Type B pancreatic cell (in vitro differentiated cells): ENCODE measurements at regions not wholly inside any gene's neighbourhood (a gene's known extent, or its start where the extent isn't known, plus 50 kb on each side); places are given as distances from the start of the nearest gene placed in this dataset.

Source experiments
- DNase-seq: peaks from one replicate; pipeline ENCODE4 v3.0.0; 2021; ENCODE audit warnings: mixed read lengths; ENCODE audit not compliant: unreplicated experiment; ENCODE audit errors: extremely low spot score
- H3K27ac Mint-ChIP-seq: 2 replicates; pipeline ENCODE4 v1.8.0; 2021; ENCODE audit warnings: mild to moderate bottlenecking, mixed read lengths
- H3K27me3 Mint-ChIP-seq: 2 replicates; pipeline ENCODE4 v1.8.0; 2021; ENCODE audit warnings: mixed read lengths
- H3K36me3 Mint-ChIP-seq: 2 replicates; pipeline ENCODE4 v1.8.0; 2021; ENCODE audit warnings: mixed read lengths
- H3K4me1 Mint-ChIP-seq: one replicate; pipeline ENCODE4 v1.8.0; 2021; ENCODE audit warnings: mixed read lengths; ENCODE audit not compliant: unreplicated experiment
- H3K4me3 Mint-ChIP-seq: 2 replicates; pipeline ENCODE4 v1.8.0; 2021; ENCODE audit warnings: mild to moderate bottlenecking, mixed read lengths
- H3K9me3 Mint-ChIP-seq: 2 replicates; pipeline ENCODE4 v1.8.0; 2021; ENCODE audit warnings: mixed read lengths
- CTCF ChIP-seq: fragments of 200-600 bp; sonication (generic); conservative IDR thresholded peaks from 2 replicates; pipeline ENCODE4 v1.5.0; 2021; ENCODE audit warnings: antibody characterized with exemption, mild to moderate bottlenecking

GRCh38 chr2:226622484-226622883 lies 177.1 kb downstream of the IRS1 start:
- H3K27me3 Mint-ChIP-seq = peaks cover 11% of the 10 kb centered on the region
- no peak overlapping the region for H3K4me3 Mint-ChIP-seq
- no peak for DNase-seq
- H3K4me1 Mint-ChIP-seq = peaks cover 33% of the 10 kb centered on the region
- TF ChIP-seq CTCF = peak; percentile 32
- H3K9me3 Mint-ChIP-seq = peaks cover 14% of the 10 kb centered on the region
- H3K36me3 Mint-ChIP-seq = no peaks in the 10 kb centered on the region
- H3K27ac Mint-ChIP-seq = no peak overlapping the region

- Mint-ChIP-seq H3K36me3 (no peaks in the 10 kb centered on the region), H3K9me3 (peaks cover 9% of the 10 kb centered on the region), H3K27me3 (peaks cover 11% of the 10 kb centered on the region), H3K4me3 (no peak overlapping the region), H3K27ac (no peak overlapping the region), H3K4me1 (peaks cover 33% of the 10 kb centered on the region)
- no peak for DNase-seq
- no peak for TF ChIP-seq CTCF
Measured at GRCh38 chr2:226620176-226620575, 179.4 kb downstream of the IRS1 start.

GRCh38 chr2:226619707-226620106 lies 179.9 kb downstream of the IRS1 start:
- H3K36me3 Mint-ChIP-seq = no peaks in the 10 kb centered on the region
- DNase-seq = no peak
- H3K27me3 Mint-ChIP-seq = peaks cover 11% of the 10 kb centered on the region
- no peak overlapping the region for H3K4me3 Mint-ChIP-seq
- peak overlapping the region; percentile 47 for H3K27ac Mint-ChIP-seq
- no peak for TF ChIP-seq CTCF
- H3K4me1 Mint-ChIP-seq = peaks cover 33% of the 10 kb centered on the region
- peaks cover 9% of the 10 kb centered on the region for H3K9me3 Mint-ChIP-seq

- H3K27me3 Mint-ChIP-seq = peaks cover 11% of the 10 kb centered on the region
- DNase-seq = no peak
- H3K4me1 Mint-ChIP-seq = peaks cover 32% of the 10 kb centered on the region
- H3K9me3 Mint-ChIP-seq = peaks cover 9% of the 10 kb centered on the region
- no peak for TF ChIP-seq CTCF
- peak overlapping the region; percentile 47 for H3K27ac Mint-ChIP-seq
- H3K36me3 Mint-ChIP-seq = no peaks in the 10 kb centered on the region
- H3K4me3 Mint-ChIP-seq = peak overlapping the region; percentile 31
Measured at GRCh38 chr2:226618875-226619605, 180.6 kb downstream of the IRS1 start.

- Mint-ChIP-seq H3K27me3 (peaks cover 11% of the 10 kb centered on the region), H3K9me3 (peaks cover 9% of the 10 kb centered on the region), H3K4me1 (peaks cover 26% of the 10 kb centered on the region), H3K36me3 (no peaks in the 10 kb centered on the region), H3K4me3 (peak overlapping the region; percentile 26), H3K27ac (no peak overlapping the region)
- DNase-seq = no peak
- TF ChIP-seq CTCF = no peak
Measured at GRCh38 chr2:226618544-226618874, 181.1 kb downstream of the IRS1 start.
